Right forelimb (tissue), 1 donor: ENCODE measurements at regions not wholly inside any gene's neighbourhood (a gene's known extent, or its start where the extent isn't known, plus 50 kb on each side); places are given as distances from the start of the nearest gene placed in this dataset.
"Not testable (repeated sequence)": the region's sequence is repeated elsewhere in the genome, so short reads cannot be mapped to it uniquely, and the experiment has no call there.

Source experiments
- DNase-seq: peaks from one replicate; pipeline ENCODE4 v3.0.0-alpha.2; 2018

DNA sequence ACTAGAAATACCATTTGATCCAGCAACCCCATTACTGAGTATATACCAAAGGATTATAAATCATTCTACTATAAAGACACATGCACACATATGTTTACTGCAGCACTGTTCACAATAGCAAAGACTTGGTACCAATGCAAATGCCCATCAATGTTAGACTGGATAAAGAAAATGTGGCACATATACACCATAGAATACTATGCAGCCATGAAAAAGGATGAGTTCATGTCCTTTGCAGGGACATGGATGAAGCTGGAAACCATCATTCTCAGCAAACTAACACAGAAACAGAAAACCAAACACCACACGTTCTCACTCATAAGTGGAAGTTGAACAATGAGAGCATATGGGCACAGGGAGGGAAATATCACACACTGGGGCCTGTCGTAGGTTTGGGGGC lies 106.0 kb downstream of the SPATA18 start:
- DNase-seq, result not testable (repeated sequence)

DNA sequence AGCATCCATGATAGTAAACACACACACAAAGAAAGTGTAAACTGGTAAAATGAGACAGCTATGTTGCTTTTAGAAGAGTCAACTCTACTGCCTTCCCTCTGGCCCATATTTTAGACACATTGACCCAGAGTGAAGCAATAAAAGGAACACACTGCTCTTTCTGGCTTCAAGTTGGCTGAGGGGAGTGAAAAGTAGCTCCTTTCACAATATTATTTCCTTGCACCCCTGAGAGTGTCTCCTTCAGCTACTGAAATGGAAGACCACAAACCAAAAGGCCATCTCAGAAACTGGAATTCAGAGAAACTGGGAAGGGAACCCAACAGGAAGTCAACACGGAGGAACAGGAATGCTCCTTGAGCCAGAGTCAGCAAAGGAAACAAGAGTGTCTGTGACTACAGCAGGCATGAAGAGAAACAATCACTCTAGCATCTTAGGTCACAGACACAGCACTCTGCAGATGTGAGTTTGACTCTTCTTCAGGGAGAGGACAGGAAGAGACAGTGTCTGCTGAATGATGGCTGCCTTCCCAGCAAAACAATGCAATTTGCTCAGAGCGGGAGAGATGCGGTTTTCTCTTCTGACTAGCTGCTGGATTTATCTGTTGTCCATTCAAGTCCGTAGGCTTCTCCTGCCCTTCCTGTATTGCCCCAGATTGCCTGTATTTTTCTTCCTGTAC lies 106.7 kb downstream of the SPATA18 start:
- DNase-seq, result no peak

DNA sequence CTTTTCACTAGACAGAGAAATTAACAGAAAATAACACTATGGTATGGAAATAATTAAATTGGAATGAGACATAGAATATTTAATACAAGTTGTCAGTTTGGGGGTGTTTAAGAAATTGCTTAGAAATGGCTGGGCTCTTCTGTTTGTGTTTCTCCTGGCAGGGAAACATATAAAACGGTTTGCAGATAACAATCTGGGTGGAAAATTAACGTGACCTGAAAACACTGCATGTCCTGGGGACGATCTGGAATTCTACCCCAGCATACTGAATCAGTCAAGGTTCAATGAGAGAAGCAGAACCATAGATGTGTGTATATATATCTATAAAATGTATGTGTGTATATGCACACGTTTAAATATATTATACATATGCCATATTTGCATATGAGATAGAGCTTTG lies 109.8 kb downstream of the SPATA18 start:
- DNase-seq, result no peak

DNA sequence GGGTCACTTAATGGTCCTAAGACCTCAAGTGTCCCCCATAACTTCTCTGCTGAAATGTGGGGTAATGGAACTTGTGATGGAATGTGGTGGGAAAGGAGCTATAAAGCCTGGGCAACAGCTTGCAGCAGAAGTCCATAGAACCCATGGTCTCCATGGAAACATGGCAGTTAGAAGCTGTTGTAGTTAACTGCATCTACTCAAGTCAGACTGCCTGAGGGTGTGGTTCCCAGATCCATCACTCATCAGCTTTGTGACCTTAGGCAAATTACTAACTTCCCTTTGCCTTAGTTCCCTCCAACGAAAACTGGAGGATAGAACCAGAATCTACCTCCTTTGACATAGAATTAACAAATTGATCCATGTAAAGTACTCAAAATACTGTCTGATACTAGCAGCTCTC lies 113.0 kb downstream of the SPATA18 start:
- no peak for DNase-seq

DNA sequence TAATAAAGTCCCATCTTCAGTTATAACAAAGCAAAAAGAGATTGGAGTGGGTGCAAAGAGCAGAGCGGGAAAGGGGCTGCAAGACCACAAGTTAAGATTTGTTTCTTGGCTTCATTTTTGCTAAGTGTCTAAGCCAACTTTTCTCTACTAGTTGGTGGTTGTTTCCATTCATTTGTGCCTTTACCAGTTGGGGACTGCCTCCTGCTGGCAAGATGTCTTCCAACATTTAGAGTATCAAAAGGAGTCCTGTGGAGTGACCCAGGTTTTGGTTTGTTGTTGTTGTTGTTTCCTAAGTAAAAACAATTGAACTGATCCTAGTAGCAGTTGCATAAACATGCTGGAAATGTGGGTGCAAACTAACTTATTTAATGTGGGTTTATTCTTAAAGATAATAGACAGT lies 121.1 kb downstream of the SPATA18 start:
- DNase-seq, result no peak

DNA sequence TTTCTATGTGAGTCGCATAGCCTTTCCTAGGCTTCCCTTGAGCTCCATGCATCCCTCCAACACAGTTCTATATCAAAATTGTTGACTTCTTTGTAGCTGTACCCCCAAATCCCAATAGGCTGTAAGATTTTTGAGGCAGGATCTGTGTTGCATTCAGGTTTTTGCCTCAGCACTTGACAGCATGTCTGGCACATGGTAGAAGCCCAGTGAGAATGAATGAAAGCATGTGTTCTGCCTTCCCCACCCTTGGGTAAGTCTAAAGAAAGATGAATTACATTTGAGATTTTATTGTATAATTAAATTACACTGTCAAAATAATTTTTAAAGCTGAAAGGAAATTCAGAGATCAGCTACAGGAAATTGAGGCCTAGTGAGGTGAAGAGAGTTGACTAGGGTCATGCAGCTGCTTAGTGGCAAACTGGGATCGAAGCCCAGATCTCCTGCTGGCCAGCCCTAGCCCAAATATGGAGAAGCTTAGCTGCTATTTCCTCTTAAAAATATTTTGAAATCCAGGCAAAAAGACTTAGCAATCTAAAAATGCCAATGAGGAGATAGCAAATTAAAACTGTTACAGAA lies 122.5 kb downstream of the SPATA18 start:
- DNase-seq, result peak; percentile 52

DNA sequence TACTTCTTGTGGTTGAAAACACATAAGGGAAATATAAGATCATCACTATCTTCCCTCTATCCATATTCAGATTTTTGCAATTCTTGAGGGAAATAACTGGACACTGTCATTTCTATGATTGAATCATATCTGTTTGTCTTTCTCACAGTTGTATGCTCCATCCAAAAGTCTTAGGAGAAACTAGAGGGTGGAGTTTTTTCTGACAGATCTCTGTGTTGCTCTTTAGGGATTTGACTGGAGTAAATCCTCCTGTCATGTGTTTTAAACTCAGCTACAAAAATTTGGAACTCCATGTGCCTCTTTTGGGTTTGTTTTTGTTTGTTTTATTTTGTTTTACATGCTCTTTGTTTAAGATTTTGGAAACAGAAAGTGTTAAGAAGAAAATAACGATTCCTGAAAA lies 136.5 kb downstream of the SPATA18 start:
- no peak for DNase-seq

DNA sequence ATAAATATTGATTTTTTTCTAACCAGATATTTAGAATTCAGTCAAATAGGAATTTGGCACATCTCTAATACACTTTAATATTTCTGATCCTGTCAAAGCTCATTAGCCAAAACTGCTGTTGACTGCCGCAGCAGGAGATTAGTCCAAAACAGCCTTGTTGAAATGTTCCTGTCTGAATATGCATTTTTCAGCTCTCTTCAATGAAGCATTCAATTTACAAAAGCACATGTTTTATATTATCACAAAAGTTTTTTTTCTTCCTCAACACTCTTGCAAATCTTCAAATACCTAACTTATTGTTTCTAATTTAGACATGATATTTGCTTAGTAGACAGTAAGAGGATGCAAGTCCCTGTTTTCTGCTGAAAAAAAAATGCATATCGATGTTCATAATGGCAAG lies 140.9 kb downstream of the SPATA18 start:
- no peak for DNase-seq

DNA sequence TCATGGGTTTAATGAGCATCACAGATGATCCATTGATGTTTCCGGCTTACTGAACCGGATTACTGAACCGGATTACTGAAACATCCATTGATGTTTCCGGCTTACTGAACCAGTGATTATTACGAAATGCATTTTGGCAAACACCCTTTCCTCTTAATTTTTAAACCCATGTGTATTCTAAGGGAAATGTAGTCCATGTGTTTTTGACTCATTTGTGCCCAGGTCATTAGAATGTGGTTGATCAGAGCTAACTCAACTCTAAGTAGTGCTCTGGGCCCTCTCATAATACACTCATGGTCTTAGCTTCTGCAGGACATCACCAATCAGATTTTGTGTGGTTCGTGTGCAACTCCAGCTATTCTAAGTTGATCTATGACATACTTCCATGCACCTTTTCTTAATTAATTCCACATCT lies 141.6 kb downstream of the SPATA18 start:
- no peak for DNase-seq

DNA sequence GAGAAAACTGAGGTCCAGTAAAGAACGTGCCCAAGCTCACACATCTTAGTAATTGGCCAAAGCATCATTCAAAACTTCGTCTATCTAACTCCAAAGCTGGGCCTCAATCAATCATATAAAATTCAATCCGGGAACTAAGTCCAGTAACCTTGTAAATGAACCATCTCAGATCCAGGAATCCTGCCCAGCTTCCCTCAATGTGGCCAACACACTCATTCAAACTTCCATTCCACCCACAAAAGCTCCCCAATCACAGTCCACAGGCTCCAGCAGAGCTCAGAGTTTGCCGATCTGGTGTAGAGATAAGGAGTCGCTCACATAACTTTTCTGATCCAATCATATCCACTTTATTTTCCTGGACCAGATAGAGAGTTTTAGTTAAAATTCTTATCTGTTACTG lies 144.8 kb downstream of the SPATA18 start:
- DNase-seq, result no peak

DNA sequence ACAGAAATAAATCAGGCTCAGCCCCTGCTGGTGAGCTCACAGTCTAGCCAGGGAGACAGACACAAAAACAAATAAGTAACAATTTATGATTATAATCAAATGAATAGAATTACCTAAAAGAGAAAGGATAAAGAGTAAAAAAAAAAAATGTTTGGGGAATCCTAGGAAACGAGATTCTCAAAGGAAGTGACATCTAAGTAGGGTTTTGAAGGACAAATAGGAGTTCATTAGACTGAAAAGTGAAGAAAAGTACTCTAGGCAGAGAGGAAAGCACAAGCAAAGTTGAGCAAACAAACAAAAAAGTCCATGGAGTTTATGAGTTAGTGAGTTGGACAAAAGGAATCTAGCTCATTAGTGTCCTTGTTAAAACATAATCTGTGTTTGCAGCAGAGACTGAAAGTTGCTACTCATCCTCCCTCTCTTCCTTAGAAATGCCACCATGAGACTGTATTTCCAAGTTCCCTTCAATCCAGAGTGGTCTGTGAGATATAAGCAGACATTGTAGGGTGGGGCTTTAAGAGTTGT lies 145.6 kb downstream of the SPATA18 start:
- DNase-seq, result no peak

DNA sequence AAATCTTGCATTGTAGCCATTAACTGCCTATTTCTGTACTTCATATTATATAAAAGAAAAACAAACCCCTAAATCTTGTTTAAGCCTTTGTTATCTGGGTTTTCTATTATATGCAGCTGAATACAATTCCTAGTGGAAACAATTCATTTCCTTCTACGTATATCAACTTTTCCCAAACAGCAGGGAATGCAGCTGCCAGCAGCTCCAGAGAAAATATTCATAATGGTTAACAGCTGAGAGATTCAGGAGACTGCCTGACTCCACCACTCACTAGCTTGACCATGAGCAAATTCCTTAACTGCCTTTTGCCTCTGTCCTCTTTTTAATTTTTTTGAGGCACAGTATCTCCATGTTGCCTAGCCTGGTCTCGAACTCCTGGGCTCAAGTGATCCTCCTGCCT lies 146.2 kb downstream of the SPATA18 start:
- no peak for DNase-seq

DNA sequence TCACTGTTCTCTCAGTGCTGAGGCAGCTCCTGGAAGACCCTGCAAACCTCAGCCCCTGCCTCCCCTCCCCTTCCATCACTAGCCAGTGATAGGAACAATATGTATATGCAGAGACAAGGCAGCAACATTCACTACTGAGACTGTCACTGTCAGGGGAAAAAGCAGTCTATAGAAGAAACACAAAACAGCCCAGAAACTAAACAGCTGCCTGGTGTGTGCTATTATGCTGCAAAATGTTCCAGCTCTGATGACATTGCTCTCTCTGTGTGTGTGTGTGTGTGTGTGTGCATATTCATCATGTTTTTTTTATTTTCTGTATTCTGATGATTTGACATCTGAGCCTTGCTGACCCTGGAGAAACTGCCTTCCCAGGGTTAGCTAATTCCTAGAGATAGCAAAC lies 147.2 kb downstream of the SPATA18 start:
- peak; percentile 59 for DNase-seq

DNA sequence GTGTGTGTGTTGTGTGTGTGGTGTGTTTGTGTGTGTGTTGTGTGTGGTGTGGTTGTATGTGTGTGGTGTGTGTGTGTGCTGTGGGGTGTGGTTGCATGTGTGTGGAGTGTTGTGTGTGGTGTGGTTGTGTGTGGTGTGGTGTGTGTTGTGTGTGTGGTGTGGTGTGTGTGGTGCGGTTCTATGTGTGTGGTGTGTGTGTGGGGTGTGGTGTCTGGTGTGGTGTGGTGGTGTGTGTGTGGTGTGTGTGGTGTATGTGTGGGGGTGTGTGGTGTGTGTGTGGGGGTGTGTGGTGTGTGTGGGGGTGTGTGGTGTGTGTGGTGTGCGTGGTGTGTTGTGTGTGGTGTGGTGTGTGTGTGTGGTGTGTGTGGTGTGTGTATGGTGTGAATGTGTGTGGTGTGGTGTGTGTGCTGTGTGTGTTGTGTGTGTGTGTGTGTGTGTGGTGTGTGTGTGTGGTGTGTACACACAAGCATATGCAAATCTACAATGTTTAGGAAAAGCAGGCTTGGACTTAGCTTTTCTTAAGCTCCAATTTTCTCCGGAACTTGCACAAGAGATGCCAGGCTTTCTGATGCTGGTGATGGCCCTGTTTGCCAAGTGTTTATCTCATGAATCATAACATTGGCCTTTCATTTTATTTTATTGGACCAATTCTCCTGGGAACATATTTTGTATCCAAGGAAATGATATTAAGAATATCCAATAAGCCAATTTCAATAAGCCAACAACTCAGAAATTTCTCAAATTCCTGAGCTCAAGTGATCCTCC lies 148.7 kb downstream of the SPATA18 start:
- no peak for DNase-seq

DNA sequence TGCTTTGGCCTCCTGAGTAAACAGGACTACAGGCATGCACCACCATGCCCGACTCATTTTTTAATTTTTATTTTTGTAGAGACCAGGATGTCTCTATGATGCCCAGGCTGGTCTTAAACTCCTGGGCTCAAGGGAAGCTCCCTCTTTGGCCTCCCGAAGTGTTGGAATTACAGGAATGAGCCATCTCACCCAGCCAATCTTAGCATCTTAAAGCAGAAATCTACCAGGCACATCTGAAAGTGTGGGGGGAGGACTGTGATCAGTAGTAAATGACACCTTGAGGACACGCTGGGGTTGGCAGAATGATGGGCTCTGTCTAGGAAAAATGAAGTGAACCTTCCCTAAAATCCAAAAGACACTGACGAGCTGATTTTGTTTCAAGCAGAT lies 149.2 kb downstream of the SPATA18 start:
- DNase-seq, result no peak

DNA sequence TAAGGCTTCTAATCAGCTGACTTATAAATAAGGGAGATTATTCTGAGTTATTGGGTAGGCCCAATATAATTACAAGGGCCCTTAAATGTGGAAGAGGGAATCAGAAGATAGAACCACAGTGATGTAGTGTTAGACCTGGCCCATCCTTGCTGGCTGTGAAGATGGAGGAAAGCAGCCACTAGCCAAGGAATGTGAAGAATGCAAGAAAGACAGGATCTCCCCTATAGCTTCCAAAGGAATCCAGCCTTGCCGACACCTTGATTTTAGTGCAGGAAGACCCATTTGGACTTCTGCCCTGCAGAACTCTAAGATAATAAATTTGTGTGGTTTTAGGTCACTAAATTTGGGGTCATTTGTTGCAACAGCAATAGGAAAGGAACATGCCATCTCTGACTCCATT lies 150.6 kb downstream of the SPATA18 start:
- no peak for DNase-seq

DNA sequence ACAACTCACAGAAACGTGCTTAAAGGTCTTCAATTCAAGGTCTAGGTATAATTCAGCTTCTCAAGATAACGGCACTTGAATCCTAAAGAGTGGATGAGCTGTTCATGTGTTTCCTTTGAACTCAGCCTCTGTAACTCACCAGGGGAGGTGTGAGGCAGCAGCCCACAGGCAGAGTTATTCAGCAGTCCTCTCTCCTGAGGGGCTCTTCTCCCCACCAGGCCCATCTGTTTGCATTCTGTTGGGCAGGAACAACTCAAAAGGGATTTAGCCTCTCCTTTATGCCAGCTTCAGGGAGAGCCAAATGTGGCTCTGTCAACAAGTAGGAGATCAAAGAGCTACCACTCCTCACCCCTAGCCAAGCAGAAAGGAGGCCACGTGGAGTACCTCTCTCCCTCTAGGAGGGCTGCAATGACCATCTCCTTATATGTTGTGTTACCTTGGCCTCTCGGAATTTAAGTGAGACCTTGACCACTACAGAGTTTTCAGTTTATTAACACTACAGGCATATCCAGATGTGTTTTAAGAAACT lies 151.2 kb downstream of the SPATA18 start:
- no peak for DNase-seq

DNA sequence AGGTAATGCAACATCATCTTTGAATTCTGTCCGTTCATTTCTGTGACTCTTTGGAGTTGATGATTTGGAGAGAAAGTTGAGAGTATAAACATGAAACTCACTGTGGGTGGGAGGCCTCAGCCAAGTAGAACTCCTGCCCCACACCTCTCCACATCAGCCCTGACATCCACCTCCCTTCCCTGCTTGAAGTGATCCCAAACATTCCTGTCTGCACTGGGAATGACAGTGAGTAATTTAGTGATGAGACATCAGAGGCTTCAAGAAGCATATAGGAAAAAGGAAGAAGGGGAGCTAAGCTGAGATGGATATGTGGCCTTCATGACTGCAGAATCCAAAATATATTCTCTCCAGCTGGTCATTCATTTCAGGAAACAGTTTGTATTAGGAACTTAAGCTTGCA lies 151.8 kb downstream of the SPATA18 start:
- DNase-seq, result no peak

DNA sequence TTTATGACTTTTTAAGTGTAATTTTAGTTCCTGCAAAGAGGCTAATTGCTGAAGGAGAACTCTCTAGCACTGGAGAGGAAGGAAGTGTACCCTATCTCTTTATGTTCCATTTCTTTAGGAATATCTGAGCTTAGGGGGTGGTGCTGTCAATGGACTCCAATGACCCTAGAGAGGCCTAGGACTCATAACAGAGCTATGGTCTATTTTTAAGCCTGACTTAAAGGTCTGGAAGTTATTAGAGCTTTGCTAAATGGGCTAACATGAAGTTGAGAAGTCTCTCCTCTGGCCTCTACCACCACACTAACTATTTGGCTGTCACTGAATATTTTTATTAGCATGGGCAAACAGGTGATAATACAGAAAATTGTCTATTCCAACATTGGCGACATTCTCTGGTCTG lies 152.2 kb downstream of the SPATA18 start:
- DNase-seq, result no peak

DNA sequence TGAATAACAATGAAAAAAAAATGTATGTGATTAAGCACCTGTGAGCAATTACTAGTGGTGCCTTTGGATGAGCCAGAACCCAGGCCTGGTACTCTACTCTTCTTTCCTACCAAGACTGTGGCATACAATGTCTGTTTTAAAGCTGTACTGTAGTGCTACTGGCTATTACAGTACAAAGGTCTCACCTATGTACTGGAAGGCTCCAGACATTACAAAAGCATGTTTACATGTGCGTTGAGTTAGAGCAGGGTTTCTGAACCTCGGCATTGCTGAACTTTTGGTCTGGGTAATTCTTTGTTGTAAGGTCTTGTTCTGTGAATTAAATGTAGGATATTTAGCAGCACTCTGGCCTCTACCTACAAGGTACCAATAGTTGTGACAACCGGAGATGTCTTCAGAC lies 153.8 kb downstream of the SPATA18 start:
- no peak for DNase-seq

DNA sequence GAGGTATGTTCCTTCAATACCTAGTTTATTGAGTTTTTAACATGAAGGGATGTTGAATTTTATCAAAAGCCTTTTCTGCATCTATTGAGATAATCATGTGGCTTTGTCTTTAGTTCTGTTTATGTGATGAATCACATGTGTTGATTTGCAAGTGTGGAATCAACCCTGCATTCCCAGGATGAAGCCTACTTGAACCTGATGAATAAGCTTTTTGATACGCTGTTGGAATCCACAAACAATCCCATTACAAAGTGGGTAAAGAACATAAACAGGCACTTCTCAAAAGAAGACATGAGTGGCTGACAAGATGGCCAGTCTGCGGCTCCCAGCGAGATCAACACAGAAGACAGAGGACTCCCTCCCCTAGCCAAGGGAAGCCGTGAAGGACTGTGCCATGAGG lies 156.0 kb downstream of the SPATA18 start:
- not testable (repeated sequence) for DNase-seq

DNA sequence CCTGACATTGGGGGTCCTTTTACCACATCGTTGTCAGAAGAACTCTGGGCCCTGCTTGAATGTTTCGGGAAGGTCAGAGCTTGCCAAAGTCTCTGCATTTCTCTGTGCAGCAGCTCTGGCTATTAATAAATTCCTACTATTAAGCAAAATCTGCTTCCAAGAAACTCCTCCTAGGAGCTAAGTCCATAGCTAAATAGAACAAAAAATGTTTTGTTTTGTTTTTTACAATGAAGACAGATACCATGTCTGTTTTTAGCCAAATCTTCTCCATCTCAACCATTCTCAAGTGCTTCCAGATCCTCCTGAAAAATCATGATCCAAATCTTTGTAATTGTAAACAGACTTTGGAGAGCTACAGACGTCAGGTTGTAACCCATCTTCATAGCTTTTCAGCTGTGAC lies 161.6 kb downstream of the SPATA18 start:
- no peak for DNase-seq

DNA sequence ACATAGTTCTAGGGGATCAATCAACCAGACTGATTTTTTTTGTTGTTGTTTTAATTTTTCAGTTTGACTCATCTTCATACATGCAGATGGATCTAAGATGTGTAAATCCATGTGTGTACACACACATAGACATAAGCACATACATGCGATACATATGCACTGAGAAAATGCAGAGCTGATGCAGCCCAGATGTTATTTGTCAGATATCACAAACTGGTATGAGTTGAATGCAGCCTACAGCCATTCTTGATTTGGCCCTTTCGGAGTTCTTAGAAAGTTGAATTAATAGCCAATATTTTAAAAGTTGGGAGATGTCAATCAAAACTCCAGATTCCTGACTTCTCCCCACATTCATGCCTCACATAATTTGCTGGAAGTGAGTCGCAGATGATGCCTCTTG lies 180.4 kb downstream of the SPATA18 start:
- DNase-seq, result no peak
